ENCODE measurements at regions not wholly inside any gene's neighbourhood (a gene's known extent, or its start where the extent isn't known, plus 50 kb on each side); places are given as distances from the start of the nearest gene placed in this dataset.
A peak's percentile ranks its signal among the peaks of the same experiment; 100 is the strongest.

GRCh38 chr3:18757476-18757875 is 332.3 kb upstream of the SATB1 start:
- H3K27ac ChIP-seq: peak overlapping the region; percentile 38; the same call in 1 of the 2 replicates
- intact Hi-C loops (cut with micrococcal nuclease; ENCODE audit: unreplicated experiment): loop anchor here (5.0 kb wide), 2 partner anchors 460 to 1325 kb away; no protein-coding TSS in a partner anchor
- TF ChIP-seq EZH2 (IDR thresholded peaks at IDR 0.05; ENCODE audit: low read depth) (no peak), CTCF (conservative IDR thresholded peaks at IDR 0.05) (no peak)
- H3K27me3 ChIP-seq (ENCODE audit: insufficient read depth, low read depth): no peaks in the 10 kb centered on the region
- H2AFZ ChIP-seq: 0 out of 2 replicates have a peak overlapping the region, but pooled peaks have one; percentile 3
- no peak overlapping the region for H3K4me3 ChIP-seq
- CTCF ChIA-PET: interaction anchor here (0.6 to 0.8 kb wide), 3 partner anchors 198 to 463 kb away, joined by 3 to 5 read pairs (median 3); no protein-coding TSS in a partner anchor
- no peaks in the 10 kb centered on the region for H3K36me3 ChIP-seq (ENCODE audit: low read depth)
- BruUV-seq (replicated peaks): no TSS peak
- no peaks in the 10 kb centered on the region for H3K79me2 ChIP-seq (ENCODE audit: low read depth)
- H3K4me1 ChIP-seq (replicated peaks; ENCODE audit: insufficient read depth): peaks cover 17% of the 10 kb centered on the region
- no peaks in the 10 kb centered on the region for H4K20me1 ChIP-seq (ENCODE audit: insufficient read depth)
- POLR2A ChIA-PET (ENCODE audit: unreplicated experiment): no interaction called here
- no peaks in the 10 kb centered on the region for H3K9me2 ChIP-seq (ENCODE audit: insufficient read depth)
- H3K9me3 ChIP-seq (ENCODE audit: insufficient read depth, low read depth): peaks cover 13% of the 10 kb centered on the region; the same call in 1 of the 2 replicates
- peak overlapping the region; percentile 49 for H3K4me2 ChIP-seq
- no peak for DNase-seq
- peaks cover 5% of the 10 kb centered on the region; the same call in 1 of the 2 replicates for H3F3A ChIP-seq (ENCODE audit: insufficient read depth, low read depth)

GRCh38 chr3:18752273-18752934 is 327.3 kb upstream of the SATB1 start:
- intact Hi-C loops (cut with micrococcal nuclease; ENCODE audit: unreplicated experiment): no loop called here

GRCh38 chr3:18751514-18751913 is 326.4 kb upstream of the SATB1 start:
- Histone ChIP-seq H2AFZ (no peak overlapping the region), H3K4me3 (no peak overlapping the region)
- CTCF ChIA-PET: no interaction called here

More at GRCh38 chr3:18752273-18752934, 327.3 kb upstream of the SATB1 start:
- H3K9me3 ChIP-seq (ENCODE audit: insufficient read depth, low read depth): peaks cover 4% of the 10 kb centered on the region; the same call in 1 of the 2 replicates
- no peaks in the 10 kb centered on the region for H3K36me3 ChIP-seq (ENCODE audit: low read depth)
- H3K9me2 ChIP-seq (ENCODE audit: insufficient read depth): no peaks in the 10 kb centered on the region
- no peaks in the 10 kb centered on the region for H3K27me3 ChIP-seq (ENCODE audit: insufficient read depth, low read depth)
- no peak overlapping the region for H3K27ac ChIP-seq
- peaks cover 7% of the 10 kb centered on the region for H3K4me1 ChIP-seq (replicated peaks; ENCODE audit: insufficient read depth)
- no peak overlapping the region for H3K4me2 ChIP-seq
- no peak overlapping the region for H2AFZ ChIP-seq
- no peak for DNase-seq
- TF ChIP-seq EZH2 (IDR thresholded peaks at IDR 0.05; ENCODE audit: low read depth) (no peak), CTCF (conservative IDR thresholded peaks at IDR 0.05) (no peak)
- no peaks in the 10 kb centered on the region for H3K79me2 ChIP-seq (ENCODE audit: low read depth)
- CTCF ChIA-PET: no interaction called here
- no TSS peak for BruUV-seq (replicated peaks)
- H3F3A ChIP-seq (ENCODE audit: insufficient read depth, low read depth): peaks cover under 1% of the 10 kb centered on the region; the same call in 1 of the 2 replicates
- H3K4me3 ChIP-seq: no peak overlapping the region
- no peaks in the 10 kb centered on the region for H4K20me1 ChIP-seq (ENCODE audit: insufficient read depth)
- POLR2A ChIA-PET (ENCODE audit: unreplicated experiment): no interaction called here

More at GRCh38 chr3:18751514-18751913, 326.4 kb upstream of the SATB1 start:
- Histone ChIP-seq H3K27ac (no peak overlapping the region), H3K36me3 (ENCODE audit: low read depth) (no peaks in the 10 kb centered on the region), H3K79me2 (ENCODE audit: low read depth) (no peaks in the 10 kb centered on the region), H3K9me3 (ENCODE audit: insufficient read depth, low read depth) (0 out of 2 replicates have a peak, but pooled peaks cover 3% of the 10 kb centered on the region), H3K4me1 (replicated peaks; ENCODE audit: insufficient read depth) (no peaks in the 10 kb centered on the region), H4K20me1 (ENCODE audit: insufficient read depth) (no peaks in the 10 kb centered on the region), H3K9me2 (ENCODE audit: insufficient read depth) (no peaks in the 10 kb centered on the region), H3K27me3 (ENCODE audit: insufficient read depth, low read depth) (no peaks in the 10 kb centered on the region), H3K4me2 (no peak overlapping the region), H3F3A (ENCODE audit: insufficient read depth, low read depth) (no peaks in the 10 kb centered on the region)
- DNase-seq: no peak
- TF ChIP-seq CTCF (conservative IDR thresholded peaks at IDR 0.05) (no peak), EZH2 (IDR thresholded peaks at IDR 0.05; ENCODE audit: low read depth) (no peak)
- intact Hi-C loops (cut with micrococcal nuclease; ENCODE audit: unreplicated experiment): no loop called here
- no TSS peak for BruUV-seq (replicated peaks)
- POLR2A ChIA-PET (ENCODE audit: unreplicated experiment): no interaction called here
